Hepatocyte (in vitro differentiated cells): ENCODE measurements at regions not wholly inside any gene's neighbourhood (a gene's known extent, or its start where the extent isn't known, plus 50 kb on each side); places are given as distances from the start of the nearest gene placed in this dataset.

Experiments used
- DNase-seq: peaks from one replicate; pipeline ENCODE4 v3.0.0-alpha.2; 2016; ENCODE audit warnings: low spot score
- H2AFZ ChIP-seq: fragments of 200-600 bp; sonication (generic); 2 replicates; pipeline ENCODE4 v1.6.0; 2016; ENCODE audit warnings: antibody characterized with exemption, mild to moderate bottlenecking
- H3K27ac ChIP-seq: fragments of 200-600 bp; sonication (generic); 2 replicates; pipeline ENCODE4 v1.5.1; 2016; ENCODE audit warnings: mild to moderate bottlenecking
- H3K27me3 ChIP-seq: fragments of 200-600 bp; sonication (generic); 2 replicates; pipeline ENCODE4 v1.6.1; 2016
- H3K36me3 ChIP-seq: fragments of 200-600 bp; sonication (generic); replicated peaks from 2 replicates; pipeline ENCODE4 v1.5.1; 2016; ENCODE audit warnings: low read depth; ENCODE audit not compliant: insufficient read depth
- H3K4me1 ChIP-seq: fragments of 200-600 bp; sonication (generic); 2 replicates; pipeline ENCODE4 v1.5.1; 2016; ENCODE audit warnings: mild to moderate bottlenecking, moderate library complexity; ENCODE audit not compliant: insufficient read depth
- H3K4me2 ChIP-seq: fragments of 200-600 bp; sonication (generic); 2 replicates; pipeline ENCODE4 v1.6.0; 2016
- H3K4me3 ChIP-seq: fragments of 200-600 bp; sonication (generic); 2 replicates; pipeline ENCODE4 v1.5.1; 2016; ENCODE audit warnings: mild to moderate bottlenecking
- H3K79me2 ChIP-seq: fragments of 200-600 bp; sonication (generic); 2 replicates; pipeline ENCODE4 v1.6.0; 2017; ENCODE audit warnings: mild to moderate bottlenecking
- H3K9me2 ChIP-seq: fragments of 200-600 bp; sonication (generic); replicated peaks from 2 replicates; pipeline ENCODE4 v1.6.0; 2017; ENCODE audit warnings: mild to moderate bottlenecking; ENCODE audit not compliant: insufficient read depth
- H3K9me3 ChIP-seq: fragments of 200-600 bp; sonication (generic); 2 replicates; pipeline ENCODE4 v1.5.1; 2016; ENCODE audit warnings: low read depth, mild to moderate bottlenecking
- H4K20me1 ChIP-seq: fragments of 200-600 bp; sonication (generic); 2 replicates; pipeline ENCODE4 v1.6.0; 2016; ENCODE audit warnings: mild to moderate bottlenecking; ENCODE audit not compliant: insufficient read depth, poor library complexity, severe bottlenecking
- EZH2 ChIP-seq: fragments of 200-600 bp; sonication (generic); IDR thresholded peaks from 2 replicates; pipeline ENCODE4 v1.6.1; 2016; ENCODE audit warnings: antibody characterized with exemption, mild to moderate bottlenecking, borderline replicate concordance
- EZH2phosphoT487 ChIP-seq: fragments of 200-600 bp; sonication (generic); IDR thresholded peaks from one replicate; pipeline ENCODE4 v1.6.1; 2018; ENCODE audit warnings: antibody characterized with exemption, mild to moderate bottlenecking, low read depth, moderate library complexity; ENCODE audit not compliant: unreplicated experiment, severe bottlenecking
- WGBS: methylation state at CpG from one replicate; pipeline ENCODE4 v1.1.6; 2016; ENCODE audit warnings: low lambda C conversion rate; ENCODE audit errors: missing lambda C conversion rate; 5-methylcytosine and 5-hydroxymethylcytosine counted together
- TF ChIP-seq, protein P1 (sequence below): fragments of 200-600 bp; sonication (generic); IDR thresholded peaks from 2 replicates; pipeline ENCODE4 v1.5.1; 2016; ENCODE audit warnings: antibody characterized with exemption, mild to moderate bottlenecking; ENCODE audit not compliant: poor library complexity

DNA sequence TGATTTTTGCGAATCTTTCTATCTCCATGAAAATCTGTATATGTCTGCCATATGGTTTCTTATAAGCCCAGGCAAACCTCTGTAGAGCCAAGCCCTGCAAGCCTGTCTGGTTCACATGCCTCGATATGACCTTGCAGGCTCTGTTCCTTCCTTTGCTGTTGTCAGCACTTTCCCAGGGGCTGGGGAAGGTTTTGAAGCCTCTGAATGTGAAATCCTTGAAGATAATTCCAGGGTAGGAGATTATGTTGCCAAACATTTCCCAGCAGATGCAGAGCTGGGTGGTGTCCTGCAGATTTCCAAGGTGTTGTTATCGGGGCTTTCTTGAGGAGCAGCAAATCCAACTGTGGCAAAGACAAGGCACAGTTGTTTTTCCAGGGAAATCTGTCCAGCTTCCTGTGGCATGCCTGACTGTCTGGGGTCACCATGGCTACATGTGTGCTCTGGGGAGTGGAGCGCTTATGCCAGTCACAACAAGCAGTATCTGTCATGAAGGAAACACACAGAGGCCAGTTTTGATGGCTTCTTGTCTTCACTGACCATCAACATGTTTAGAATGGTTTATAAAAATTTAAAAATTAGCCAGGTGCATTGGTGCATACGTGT, 60.7 kb upstream of the RPS23 start:
- Histone ChIP-seq H3K9me3 (no peaks in the 10 kb centered on the region), H3K4me2 (no peak overlapping the region), H3K9me2 (no peaks in the 10 kb centered on the region), H3K79me2 (no peaks in the 10 kb centered on the region), H3K36me3 (no peaks in the 10 kb centered on the region), H3K27me3 (no peaks in the 10 kb centered on the region), H3K4me1 (peaks cover 11% of the 10 kb centered on the region), H3K4me3 (no peak overlapping the region), H4K20me1 (no peaks in the 10 kb centered on the region), H3K27ac (no peak overlapping the region), H2AFZ (no peak overlapping the region)
- TF ChIP-seq EZH2phosphoT487 (no peak), EZH2 (no peak)
- TF ChIP-seq, protein P1, sequence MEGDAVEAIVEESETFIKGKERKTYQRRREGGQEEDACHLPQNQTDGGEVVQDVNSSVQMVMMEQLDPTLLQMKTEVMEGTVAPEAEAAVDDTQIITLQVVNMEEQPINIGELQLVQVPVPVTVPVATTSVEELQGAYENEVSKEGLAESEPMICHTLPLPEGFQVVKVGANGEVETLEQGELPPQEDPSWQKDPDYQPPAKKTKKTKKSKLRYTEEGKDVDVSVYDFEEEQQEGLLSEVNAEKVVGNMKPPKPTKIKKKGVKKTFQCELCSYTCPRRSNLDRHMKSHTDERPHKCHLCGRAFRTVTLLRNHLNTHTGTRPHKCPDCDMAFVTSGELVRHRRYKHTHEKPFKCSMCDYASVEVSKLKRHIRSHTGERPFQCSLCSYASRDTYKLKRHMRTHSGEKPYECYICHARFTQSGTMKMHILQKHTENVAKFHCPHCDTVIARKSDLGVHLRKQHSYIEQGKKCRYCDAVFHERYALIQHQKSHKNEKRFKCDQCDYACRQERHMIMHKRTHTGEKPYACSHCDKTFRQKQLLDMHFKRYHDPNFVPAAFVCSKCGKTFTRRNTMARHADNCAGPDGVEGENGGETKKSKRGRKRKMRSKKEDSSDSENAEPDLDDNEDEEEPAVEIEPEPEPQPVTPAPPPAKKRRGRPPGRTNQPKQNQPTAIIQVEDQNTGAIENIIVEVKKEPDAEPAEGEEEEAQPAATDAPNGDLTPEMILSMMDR = no peak
- WGBS = 73% methylated on average over 5 of the region's 5 CpGs
- DNase-seq = no peak

GRCh38 chr5:82336959-82337351, 58.8 kb upstream of the RPS23 start:
- H3K9me3 ChIP-seq = no peaks in the 10 kb centered on the region
- peaks cover 11% of the 10 kb centered on the region for H3K4me1 ChIP-seq
- H2AFZ ChIP-seq = no peak overlapping the region
- H3K27me3 ChIP-seq = no peaks in the 10 kb centered on the region
- TF ChIP-seq EZH2 (no peak), EZH2phosphoT487 (no peak)
- TF ChIP-seq, protein P1 = no peak
- H3K27ac ChIP-seq = no peak overlapping the region
- no peaks in the 10 kb centered on the region for H3K9me2 ChIP-seq
- H4K20me1 ChIP-seq = no peaks in the 10 kb centered on the region
- 100% methylated on average over 1 of the region's 1 CpG for WGBS
- DNase-seq = no peak
- H3K36me3 ChIP-seq = no peaks in the 10 kb centered on the region
- H3K4me3 ChIP-seq = no peak overlapping the region
- H3K79me2 ChIP-seq = no peaks in the 10 kb centered on the region
- no peak overlapping the region for H3K4me2 ChIP-seq

DNA sequence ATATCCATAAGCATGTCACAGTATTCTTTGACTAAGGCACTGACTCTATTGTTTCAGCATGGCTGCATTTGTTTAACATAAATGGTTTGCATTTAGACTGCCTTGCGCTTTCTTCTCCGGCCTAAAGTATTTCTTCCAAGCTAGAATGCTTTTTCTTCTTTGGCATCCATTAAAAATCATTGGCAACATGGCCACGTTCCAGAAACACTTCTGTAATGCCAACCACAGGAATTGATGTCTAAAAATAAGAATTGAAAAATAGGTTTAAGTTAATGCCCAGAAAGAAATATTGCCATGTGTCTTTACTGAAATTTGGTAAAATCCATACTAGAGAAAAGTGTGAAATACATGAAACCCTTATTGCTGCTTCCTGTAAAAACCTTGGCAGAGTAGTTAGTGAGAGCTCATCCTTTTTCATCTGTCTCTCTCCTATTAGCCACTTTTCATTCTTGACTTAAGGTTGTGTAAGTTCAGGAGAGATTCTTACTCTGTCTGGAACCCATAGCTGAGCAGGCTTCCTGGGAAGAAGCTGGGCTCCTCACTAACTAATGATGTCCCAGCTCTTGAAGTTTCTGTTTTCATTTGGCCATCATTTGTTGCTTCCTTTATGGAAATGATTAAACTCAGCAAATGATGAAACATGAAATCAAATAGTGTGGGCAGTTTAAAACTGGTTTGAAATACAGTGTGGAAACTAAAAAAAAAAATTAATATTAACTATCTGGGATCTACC, 58.2 kb upstream of the RPS23 start:
- no peaks in the 10 kb centered on the region for H3K36me3 ChIP-seq
- no peak overlapping the region for H3K4me2 ChIP-seq
- TF ChIP-seq EZH2phosphoT487 (no peak), EZH2 (no peak)
- TF ChIP-seq, protein P1 = no peak
- H3K79me2 ChIP-seq = no peaks in the 10 kb centered on the region
- DNase-seq = no peak
- no peak overlapping the region for H2AFZ ChIP-seq
- H3K9me3 ChIP-seq = no peaks in the 10 kb centered on the region
- H4K20me1 ChIP-seq = no peaks in the 10 kb centered on the region
- no peaks in the 10 kb centered on the region for H3K27me3 ChIP-seq
- H3K27ac ChIP-seq = peak overlapping the region; percentile 41
- H3K4me3 ChIP-seq = no peak overlapping the region
- peaks cover 11% of the 10 kb centered on the region for H3K4me1 ChIP-seq
- H3K9me2 ChIP-seq = no peaks in the 10 kb centered on the region
- 78% methylated on average over 3 of the region's 3 CpGs for WGBS
